ENCODE measurements at regions not wholly inside any gene's neighbourhood (a gene's known extent, or its start where the extent isn't known, plus 50 kb on each side); places are given as distances from the start of the nearest gene placed in this dataset.

- H3K9me3 ChIP-seq: no peaks in the 10 kb centered on the region
- H3K4me1 ChIP-seq: no peaks in the 10 kb centered on the region
- no peaks in the 10 kb centered on the region for H3K27me3 ChIP-seq
- H3K36me3 ChIP-seq: no peaks in the 10 kb centered on the region
- TF ChIP-seq CTCF (IDR thresholded peaks at IDR 0.05; ENCODE audit: low read depth, low read length): no peak
- H3K4me3 ChIP-seq (ENCODE audit: low read depth, low read length): no peak overlapping the region
- no peak for DNase-seq
These were observed 182.3 kb downstream of the BARHL2 start for GRCh38 chr1:90534663-90535295.

- H3K36me3 ChIP-seq: no peaks in the 10 kb centered on the region
- no peak for TF ChIP-seq CTCF (IDR thresholded peaks at IDR 0.05; ENCODE audit: low read depth, low read length)
- H3K4me1 ChIP-seq: no peaks in the 10 kb centered on the region
- no peak for DNase-seq
- H3K4me3 ChIP-seq (ENCODE audit: low read depth, low read length): no peak overlapping the region
- H3K9me3 ChIP-seq: no peaks in the 10 kb centered on the region
- H3K27me3 ChIP-seq: no peaks in the 10 kb centered on the region
These were observed 183.0 kb downstream of the BARHL2 start for GRCh38 chr1:90534116-90534515.

GRCh38 chr1:90526954-90527353, 190.1 kb downstream of the BARHL2 start:
- Histone ChIP-seq H3K36me3 (no peaks in the 10 kb centered on the region), H3K4me1 (no peaks in the 10 kb centered on the region), H3K27me3 (no peaks in the 10 kb centered on the region), H3K9me3 (no peaks in the 10 kb centered on the region), H3K4me3 (ENCODE audit: low read depth, low read length) (no peak overlapping the region)
- no peak for TF ChIP-seq CTCF (IDR thresholded peaks at IDR 0.05; ENCODE audit: low read depth, low read length)
- DNase-seq: no peak

GRCh38 chr1:90522432-90522831, 194.7 kb downstream of the BARHL2 start:
- Histone ChIP-seq H3K9me3 (no peaks in the 10 kb centered on the region), H3K36me3 (no peaks in the 10 kb centered on the region), H3K4me1 (no peaks in the 10 kb centered on the region), H3K27me3 (no peaks in the 10 kb centered on the region), H3K4me3 (ENCODE audit: low read depth, low read length) (no peak overlapping the region)
- TF ChIP-seq CTCF (IDR thresholded peaks at IDR 0.05; ENCODE audit: low read depth, low read length): no peak
- DNase-seq: no peak

DNA sequence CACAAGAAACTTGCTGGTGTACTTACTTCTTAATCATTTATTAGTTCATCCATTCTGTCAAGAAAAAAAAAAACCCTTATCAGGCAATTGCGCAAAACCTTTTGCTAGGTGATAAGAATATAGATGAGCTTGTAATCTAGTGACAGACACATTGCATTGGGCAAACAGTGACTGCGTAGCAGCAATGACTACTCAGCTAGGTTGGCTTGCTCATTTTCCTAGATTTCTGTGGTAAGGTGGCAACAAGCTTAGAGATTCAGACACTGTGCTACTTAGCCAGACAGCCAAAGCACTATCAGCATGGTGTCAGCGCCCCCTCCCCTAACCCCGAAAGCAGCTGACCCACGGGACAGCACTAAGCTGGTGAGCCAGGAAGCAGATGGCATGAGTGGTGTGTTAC, 203.1 kb downstream of the BARHL2 start:
- Histone ChIP-seq H3K4me3 (ENCODE audit: low read depth, low read length) (no peak overlapping the region), H3K4me1 (no peaks in the 10 kb centered on the region), H3K9me3 (no peaks in the 10 kb centered on the region), H3K27me3 (no peaks in the 10 kb centered on the region), H3K36me3 (no peaks in the 10 kb centered on the region)
- no peak for DNase-seq
- no peak for TF ChIP-seq CTCF (IDR thresholded peaks at IDR 0.05; ENCODE audit: low read depth, low read length)

- DNase-seq: no peak
- Histone ChIP-seq H3K4me3 (ENCODE audit: low read depth, low read length) (no peak overlapping the region), H3K27me3 (no peaks in the 10 kb centered on the region), H3K9me3 (no peaks in the 10 kb centered on the region), H3K4me1 (no peaks in the 10 kb centered on the region), H3K36me3 (no peaks in the 10 kb centered on the region)
- no peak for TF ChIP-seq CTCF (IDR thresholded peaks at IDR 0.05; ENCODE audit: low read depth, low read length)
These were observed 204.7 kb downstream of the BARHL2 start for GRCh38 chr1:90512441-90512840.

Measured in BE2C (cell line).